OCI-LY1 (cell line): ENCODE measurements at regions not wholly inside any gene's neighbourhood (a gene's known extent, or its start where the extent isn't known, plus 50 kb on each side); places are given as distances from the start of the nearest gene placed in this dataset.

ENCODE experiments used
- H2AFZ ChIP-seq: fragments of 200-600 bp; sonication (generic), shearing (Covaris generic); 2 replicates; pipeline ENCODE4 v1.6.0; 2014; ENCODE audit warnings: antibody characterized with exemption, mild to moderate bottlenecking, low read length
- H3F3A ChIP-seq: fragments of 200-600 bp; sonication (generic), shearing (Covaris generic); 2 replicates; pipeline ENCODE4 v1.6.0; 2014; ENCODE audit warnings: mild to moderate bottlenecking, antibody characterized with exemption, low read length, moderate library complexity; ENCODE audit not compliant: insufficient read depth
- H3K27ac ChIP-seq: fragments of 200-600 bp; sonication (generic); 2 replicates; pipeline ENCODE4 v1.5.1; 2014; ENCODE audit warnings: low read length, mixed run types, mild to moderate bottlenecking, low read depth; ENCODE audit not compliant: poor library complexity, severe bottlenecking
- H3K27me3 ChIP-seq: fragments of 200-600 bp; sonication (generic); 2 replicates; pipeline ENCODE4 v1.6.0; 2014; ENCODE audit warnings: antibody characterized with exemption, mild to moderate bottlenecking, low read length, moderate library complexity; ENCODE audit not compliant: insufficient read depth
- H3K36me3 ChIP-seq: fragments of 200-600 bp; sonication (generic); 2 replicates; pipeline ENCODE4 v1.6.1; 2014; ENCODE audit warnings: mild to moderate bottlenecking, antibody characterized with exemption, low read length, moderate library complexity, mixed read lengths; ENCODE audit not compliant: insufficient read depth
- H3K4me1 ChIP-seq: fragments of 200-600 bp; sonication (generic); 2 replicates; pipeline ENCODE4 v1.5.1; 2014; ENCODE audit warnings: mild to moderate bottlenecking, low read length, moderate library complexity; ENCODE audit not compliant: insufficient read depth, severe bottlenecking
- H3K4me2 ChIP-seq: fragments of 200-600 bp; sonication (generic), shearing (Covaris generic); 2 replicates; pipeline ENCODE4 v1.6.1; 2014; ENCODE audit warnings: low read length
- H3K4me3 ChIP-seq: fragments of 200-600 bp; sonication (generic); 2 replicates; pipeline ENCODE4 v1.5.1; 2014; ENCODE audit warnings: low read length, low read depth, mild to moderate bottlenecking, mixed read lengths; ENCODE audit not compliant: poor library complexity, severe bottlenecking
- H3K79me2 ChIP-seq: fragments of 200-600 bp; shearing (Covaris generic); 2 replicates; pipeline ENCODE4 v1.6.1; 2016; ENCODE audit warnings: mixed run types, low read length, mixed read lengths; ENCODE audit not compliant: insufficient read depth
- H3K9ac ChIP-seq: fragments of 200-600 bp; sonication (generic), shearing (Covaris generic); 2 replicates; pipeline ENCODE4 v1.6.1; 2014; ENCODE audit warnings: mild to moderate bottlenecking, low read length, mixed read lengths
- H3K9me2 ChIP-seq: fragments of 200-600 bp; sonication (generic), shearing (Covaris generic); 2 replicates; pipeline ENCODE4 v1.6.1; 2014; ENCODE audit warnings: low read depth, mild to moderate bottlenecking, low read length, mixed read lengths
- H3K9me3 ChIP-seq: fragments of 200-600 bp; shearing (Covaris generic); 2 replicates; pipeline ENCODE4 v1.6.1; 2014; ENCODE audit warnings: low read length, mixed read lengths
- H4K20me1 ChIP-seq: fragments of 200-600 bp; sonication (generic), shearing (Covaris generic); 2 replicates; pipeline ENCODE4 v1.6.0; 2016; ENCODE audit warnings: mild to moderate bottlenecking, low read length; ENCODE audit not compliant: insufficient read depth
- CTCF ChIP-seq: fragments of 200-600 bp; sonication (generic), shearing (Covaris generic); IDR thresholded peaks from 2 replicates; pipeline ENCODE4 v1.5.1; 2017; ENCODE audit warnings: mild to moderate bottlenecking, antibody characterized with exemption, low read length, moderate library complexity, mixed read lengths
- EZH2 ChIP-seq: fragments of 200-600 bp; sonication (generic), shearing (Covaris generic); IDR thresholded peaks from 2 replicates; pipeline ENCODE4 v1.8.0; 2017; ENCODE audit warnings: borderline replicate concordance, mixed run types, mild to moderate bottlenecking, antibody characterized with exemption, low read length, moderate library complexity, mixed read lengths

- no peaks in the 10 kb centered on the region for H3F3A ChIP-seq
- H3K9me2 ChIP-seq: no peaks in the 10 kb centered on the region
- H3K4me1 ChIP-seq: no peaks in the 10 kb centered on the region
- H3K79me2 ChIP-seq: no peaks in the 10 kb centered on the region
- TF ChIP-seq EZH2 (no peak), CTCF (no peak)
- no peaks in the 10 kb centered on the region for H4K20me1 ChIP-seq
- no peak overlapping the region for H3K27ac ChIP-seq
- H2AFZ ChIP-seq: no peak overlapping the region
- H3K36me3 ChIP-seq: no peaks in the 10 kb centered on the region
- no peaks in the 10 kb centered on the region for H3K9me3 ChIP-seq
- no peaks in the 10 kb centered on the region; the same call in 1 of the 2 replicates for H3K27me3 ChIP-seq
- H3K9ac ChIP-seq: no peak overlapping the region
- no peak overlapping the region for H3K4me3 ChIP-seq
- no peak overlapping the region for H3K4me2 ChIP-seq
These were observed 90.7 kb upstream of the PTCH1 start for GRCh38 chr9:95607507-95607906.

GRCh38 chr9:95606489-95607350, 89.9 kb upstream of the PTCH1 start:
- no peak overlapping the region for H3K27ac ChIP-seq
- H3K27me3 ChIP-seq: no peaks in the 10 kb centered on the region; the same call in 1 of the 2 replicates
- no peak overlapping the region for H2AFZ ChIP-seq
- no peak overlapping the region for H3K4me3 ChIP-seq
- no peaks in the 10 kb centered on the region for H3F3A ChIP-seq
- no peaks in the 10 kb centered on the region for H3K79me2 ChIP-seq
- H4K20me1 ChIP-seq: no peaks in the 10 kb centered on the region
- no peak for TF ChIP-seq EZH2
- TF ChIP-seq CTCF: no peak
- no peaks in the 10 kb centered on the region for H3K9me3 ChIP-seq
- no peak overlapping the region for H3K4me2 ChIP-seq
- H3K4me1 ChIP-seq: no peaks in the 10 kb centered on the region
- H3K9me2 ChIP-seq: no peaks in the 10 kb centered on the region
- no peak overlapping the region for H3K9ac ChIP-seq
- H3K36me3 ChIP-seq: no peaks in the 10 kb centered on the region

- no peaks in the 10 kb centered on the region; the same call in 1 of the 2 replicates for H3K27me3 ChIP-seq
- no peak overlapping the region for H2AFZ ChIP-seq
- H3K27ac ChIP-seq: no peak overlapping the region
- H3K9me3 ChIP-seq: no peaks in the 10 kb centered on the region
- no peaks in the 10 kb centered on the region for H3K9me2 ChIP-seq
- no peaks in the 10 kb centered on the region for H3K36me3 ChIP-seq
- H3F3A ChIP-seq: no peaks in the 10 kb centered on the region
- no peak overlapping the region for H3K9ac ChIP-seq
- H3K4me2 ChIP-seq: no peak overlapping the region
- no peaks in the 10 kb centered on the region for H3K4me1 ChIP-seq
- H3K79me2 ChIP-seq: no peaks in the 10 kb centered on the region
- H4K20me1 ChIP-seq: no peaks in the 10 kb centered on the region
- H3K4me3 ChIP-seq: no peak overlapping the region
- TF ChIP-seq EZH2 (no peak), CTCF (no peak)
These were observed 89.2 kb upstream of the PTCH1 start for GRCh38 chr9:95605816-95606488.
